ENCODE measurements at regions not wholly inside any gene's neighbourhood (a gene's known extent, or its start where the extent isn't known, plus 50 kb on each side); places are given as distances from the start of the nearest gene placed in this dataset.

- H3K9me2 ChIP-seq (replicated peaks; ENCODE audit: insufficient read depth): no peaks in the 10 kb centered on the region
- no peak overlapping the region for H3K4me2 ChIP-seq
- H3K9me3 ChIP-seq (ENCODE audit: low read depth): no peaks in the 10 kb centered on the region
- H3K27me3 ChIP-seq: no peaks in the 10 kb centered on the region
- no peak for DNase-seq (ENCODE audit: low spot score)
- no peaks in the 10 kb centered on the region for H4K20me1 ChIP-seq (ENCODE audit: insufficient read depth, poor library complexity, severe bottlenecking)
- 75% methylated on average over 5 of the region's 5 CpGs for WGBS (ENCODE audit: low lambda C conversion rate, missing lambda C conversion rate)
- no peaks in the 10 kb centered on the region for H3K4me1 ChIP-seq (ENCODE audit: insufficient read depth)
- no peak for TF ChIP-seq CTCF (IDR thresholded peaks at IDR 0.05; ENCODE audit: poor library complexity)
- no peak for TF ChIP-seq EZH2phosphoT487 (IDR thresholded peaks at IDR 0.05; ENCODE audit: low read depth, severe bottlenecking, unreplicated experiment)
- no peak for TF ChIP-seq EZH2 (IDR thresholded peaks at IDR 0.05; ENCODE audit: borderline replicate concordance)
- no peak overlapping the region for H3K27ac ChIP-seq
- no peak overlapping the region for H2AFZ ChIP-seq
- H3K36me3 ChIP-seq (replicated peaks; ENCODE audit: insufficient read depth, low read depth): no peaks in the 10 kb centered on the region
- no peaks in the 10 kb centered on the region for H3K79me2 ChIP-seq
- no peak overlapping the region for H3K4me3 ChIP-seq
Observed at GRCh38 chr4:147401221-147401620, 79.7 kb upstream of the EDNRA start.

GRCh38 chr4:147407261-147408045, 73.4 kb upstream of the EDNRA start:
- H2AFZ ChIP-seq: no peak overlapping the region
- no peaks in the 10 kb centered on the region for H4K20me1 ChIP-seq (ENCODE audit: insufficient read depth, poor library complexity, severe bottlenecking)
- no peak overlapping the region for H3K27ac ChIP-seq
- WGBS (ENCODE audit: low lambda C conversion rate, missing lambda C conversion rate): 37% methylated on average over 5 of the region's 5 CpGs
- H3K4me2 ChIP-seq: no peak overlapping the region
- no peaks in the 10 kb centered on the region for H3K36me3 ChIP-seq (replicated peaks; ENCODE audit: insufficient read depth, low read depth)
- no peaks in the 10 kb centered on the region for H3K4me1 ChIP-seq (ENCODE audit: insufficient read depth)
- H3K9me2 ChIP-seq (replicated peaks; ENCODE audit: insufficient read depth): no peaks in the 10 kb centered on the region
- no peak overlapping the region for H3K4me3 ChIP-seq
- no peak for TF ChIP-seq CTCF (IDR thresholded peaks at IDR 0.05; ENCODE audit: poor library complexity)
- no peaks in the 10 kb centered on the region for H3K9me3 ChIP-seq (ENCODE audit: low read depth)
- H3K79me2 ChIP-seq: no peaks in the 10 kb centered on the region
- no peaks in the 10 kb centered on the region for H3K27me3 ChIP-seq
- DNase-seq (ENCODE audit: low spot score): no peak

- no peak overlapping the region for H3K4me3 ChIP-seq
- no peak for TF ChIP-seq EZH2 (IDR thresholded peaks at IDR 0.05; ENCODE audit: borderline replicate concordance)
- no peak for TF ChIP-seq CTCF (IDR thresholded peaks at IDR 0.05; ENCODE audit: poor library complexity)
- no peak for TF ChIP-seq EZH2phosphoT487 (IDR thresholded peaks at IDR 0.05; ENCODE audit: low read depth, severe bottlenecking, unreplicated experiment)
- no peaks in the 10 kb centered on the region for H3K36me3 ChIP-seq (replicated peaks; ENCODE audit: insufficient read depth, low read depth)
- DNase-seq (ENCODE audit: low spot score): no peak
- H3K27me3 ChIP-seq: no peaks in the 10 kb centered on the region
- H4K20me1 ChIP-seq (ENCODE audit: insufficient read depth, poor library complexity, severe bottlenecking): no peaks in the 10 kb centered on the region
- H3K79me2 ChIP-seq: no peaks in the 10 kb centered on the region
- no peaks in the 10 kb centered on the region for H3K9me2 ChIP-seq (replicated peaks; ENCODE audit: insufficient read depth)
- H3K4me1 ChIP-seq (ENCODE audit: insufficient read depth): no peaks in the 10 kb centered on the region
- H3K4me2 ChIP-seq: no peak overlapping the region
- H2AFZ ChIP-seq: no peak overlapping the region
- no peak overlapping the region for H3K27ac ChIP-seq
- H3K9me3 ChIP-seq (ENCODE audit: low read depth): no peaks in the 10 kb centered on the region
Observed at GRCh38 chr4:147408189-147408588, 72.7 kb upstream of the EDNRA start.

GRCh38 chr4:147409350-147409749, 71.5 kb upstream of the EDNRA start:
- Histone ChIP-seq H3K4me2 (no peak overlapping the region), H3K4me1 (ENCODE audit: insufficient read depth) (no peaks in the 10 kb centered on the region), H3K79me2 (no peaks in the 10 kb centered on the region), H3K36me3 (replicated peaks; ENCODE audit: insufficient read depth, low read depth) (no peaks in the 10 kb centered on the region), H3K4me3 (no peak overlapping the region), H4K20me1 (ENCODE audit: insufficient read depth, poor library complexity, severe bottlenecking) (no peaks in the 10 kb centered on the region), H3K9me3 (ENCODE audit: low read depth) (no peaks in the 10 kb centered on the region), H2AFZ (no peak overlapping the region), H3K27ac (no peak overlapping the region), H3K27me3 (no peaks in the 10 kb centered on the region), H3K9me2 (replicated peaks; ENCODE audit: insufficient read depth) (no peaks in the 10 kb centered on the region)
- no peak for DNase-seq (ENCODE audit: low spot score)
- TF ChIP-seq EZH2phosphoT487 (IDR thresholded peaks at IDR 0.05; ENCODE audit: low read depth, severe bottlenecking, unreplicated experiment) (no peak), CTCF (IDR thresholded peaks at IDR 0.05; ENCODE audit: poor library complexity) (no peak), EZH2 (IDR thresholded peaks at IDR 0.05; ENCODE audit: borderline replicate concordance) (no peak)
- 95% methylated on average over 2 of the region's 2 CpGs for WGBS (ENCODE audit: low lambda C conversion rate, missing lambda C conversion rate)
